ENCODE measurements at regions not wholly inside any gene's neighbourhood (a gene's known extent, or its start where the extent isn't known, plus 50 kb on each side); places are given as distances from the start of the nearest gene placed in this dataset.
"Not testable (repeated sequence)": the region's sequence is repeated elsewhere in the genome, so short reads cannot be mapped to it uniquely, and the experiment has no call there.

GRCh38 chr6:81088145-81088544, 664.3 kb downstream of the TENT5A start:
- DNase-seq: no peak

DNA sequence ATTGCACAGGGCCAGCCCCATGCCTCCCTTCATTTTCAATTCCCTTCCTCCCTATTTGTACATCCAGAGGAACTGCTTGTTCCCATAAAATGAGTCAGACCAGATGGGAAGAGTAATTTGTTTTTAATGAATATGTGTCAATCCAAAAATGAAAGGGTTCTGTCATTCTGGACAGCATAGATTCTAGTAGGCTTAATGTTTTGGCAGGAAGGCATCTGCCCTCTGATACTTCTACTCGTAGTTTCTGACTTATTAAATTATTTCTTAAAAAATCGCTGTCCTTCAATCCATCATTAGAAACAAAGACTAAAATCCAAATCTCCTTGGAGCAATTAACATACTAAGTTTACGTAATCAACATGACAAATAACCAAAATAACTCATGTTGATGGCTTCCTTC, 665.5 kb downstream of the TENT5A start:
- no peak for DNase-seq

DNA sequence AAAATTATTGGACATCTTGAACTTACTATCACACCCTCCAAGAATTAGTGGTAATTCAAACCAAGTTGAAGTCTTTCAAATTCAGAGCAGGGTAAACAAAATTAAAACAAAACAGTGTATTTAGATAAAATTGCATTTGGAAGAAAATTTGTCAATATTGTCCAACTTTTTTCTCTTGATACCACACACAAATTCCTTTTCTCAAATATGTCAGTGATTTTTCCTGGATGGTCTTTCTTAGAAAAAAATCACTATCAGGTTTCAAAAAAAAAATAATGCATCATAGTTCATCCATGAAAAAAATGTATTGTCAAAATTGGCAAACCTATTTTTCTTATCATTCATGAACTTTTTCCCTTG, 667.1 kb downstream of the TENT5A start:
- DNase-seq: no peak

DNA sequence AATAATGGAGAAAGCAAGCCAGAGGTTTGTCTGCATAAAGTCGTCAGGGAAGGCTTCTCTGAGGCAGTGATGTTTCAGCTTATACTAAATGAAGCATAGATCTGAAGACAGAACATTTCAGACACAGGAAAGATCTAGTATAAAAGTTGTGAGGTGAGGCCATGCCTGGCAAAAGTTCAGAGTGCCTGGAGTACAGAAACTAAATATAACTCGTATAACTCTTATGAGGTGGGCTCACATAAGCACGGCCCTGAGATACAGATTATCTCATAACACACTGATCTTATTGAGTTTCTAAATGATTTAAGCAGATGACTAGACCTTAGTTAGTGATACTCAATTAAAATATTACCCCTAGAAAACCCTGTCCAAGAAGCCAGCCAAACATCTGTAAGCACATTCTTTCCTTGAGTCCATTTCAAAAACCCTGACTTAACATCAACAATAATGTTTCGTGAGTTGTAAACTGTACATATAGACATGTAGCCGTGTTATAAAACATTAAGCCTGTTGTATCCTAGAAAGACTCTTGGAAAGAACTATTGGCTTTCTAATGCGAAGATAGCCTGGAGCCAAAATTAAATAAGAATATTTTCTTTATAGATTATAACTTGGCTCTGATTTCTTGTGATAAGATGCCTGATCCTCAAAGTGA, 667.6 kb downstream of the TENT5A start:
- no peak for DNase-seq

DNA sequence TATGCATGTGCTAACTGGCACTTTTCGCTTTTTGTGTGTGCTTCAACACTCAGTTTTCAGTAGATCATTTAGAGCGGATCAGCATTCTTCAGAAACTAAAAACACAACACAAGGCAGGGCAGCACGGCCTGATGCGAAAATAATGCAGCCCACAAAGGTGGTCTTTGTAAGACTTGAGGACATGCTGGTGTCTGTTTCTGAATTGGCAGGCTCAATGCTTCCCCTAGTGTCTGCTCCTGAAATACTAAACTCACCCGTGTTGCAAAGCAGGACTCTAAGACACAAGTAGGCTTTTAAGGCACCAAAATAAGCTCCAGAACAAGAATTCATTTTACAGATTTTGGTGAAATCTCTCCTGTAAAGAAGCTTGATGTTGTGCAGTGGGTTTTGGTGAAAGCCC, 676.5 kb downstream of the TENT5A start:
- no peak for DNase-seq

DNA sequence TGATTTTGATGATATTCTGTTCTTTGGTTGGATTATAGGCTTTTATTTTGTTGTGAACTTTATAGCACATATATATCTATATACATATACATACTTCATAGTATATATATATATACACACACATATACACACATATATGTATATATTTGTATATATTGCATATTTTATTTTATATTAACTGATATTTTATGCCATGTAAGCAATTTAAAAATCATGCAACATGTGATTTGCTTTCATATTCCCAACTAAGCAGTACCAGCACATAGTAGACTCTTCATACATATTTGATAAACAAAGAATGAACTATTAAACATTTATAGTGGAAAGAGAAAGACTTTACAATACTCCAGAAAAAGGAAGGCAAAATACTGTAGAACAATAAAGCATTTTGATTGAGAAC, 679.2 kb downstream of the TENT5A start:
- DNase-seq: no peak

DNA sequence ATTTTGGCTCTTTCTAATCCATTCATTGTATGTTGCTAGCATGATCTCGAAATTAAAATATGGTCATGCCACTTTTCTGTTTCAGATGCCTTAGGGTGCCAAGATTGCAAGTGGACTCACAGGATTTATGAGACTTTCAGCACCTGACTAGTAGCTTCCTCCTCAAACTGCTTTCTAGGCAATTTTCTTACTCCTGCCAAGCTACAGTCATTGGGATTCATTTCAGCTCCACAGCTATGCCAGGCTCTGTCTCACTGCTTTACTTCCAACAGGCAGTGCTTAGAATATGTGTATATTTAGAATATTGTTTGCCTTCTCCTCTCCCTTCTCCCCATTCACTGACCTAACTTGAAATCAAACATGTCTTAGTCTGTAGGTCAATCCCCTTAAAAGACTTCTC, 681.4 kb downstream of the TENT5A start:
- no peak for DNase-seq

GRCh38 chr6:81067057-81067456, 685.4 kb downstream of the TENT5A start:
- DNase-seq: no peak

DNA sequence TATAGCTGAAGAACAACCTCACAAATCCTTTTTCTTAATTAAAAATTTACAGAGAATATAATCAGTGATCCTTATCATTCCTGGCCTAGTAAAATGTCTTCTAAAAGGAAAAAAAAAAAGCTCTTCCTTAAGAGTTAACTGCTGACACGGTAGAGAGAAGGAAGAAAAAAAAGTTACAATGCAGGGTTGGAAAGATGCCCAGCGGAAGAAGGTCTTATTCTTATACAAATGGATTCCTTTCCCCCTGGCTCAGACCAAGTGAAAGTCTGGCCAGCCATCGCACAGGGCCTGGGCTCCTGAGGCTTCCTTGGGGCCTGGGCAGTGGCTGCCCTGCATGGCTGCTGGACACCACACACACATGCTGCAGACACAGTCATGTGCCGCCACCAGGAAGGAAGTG, 688.6 kb downstream of the TENT5A start:
- no peak for DNase-seq

- DNase-seq: no peak
Measured at GRCh38 chr6:81054036-81054435, 698.4 kb downstream of the TENT5A start.

DNA sequence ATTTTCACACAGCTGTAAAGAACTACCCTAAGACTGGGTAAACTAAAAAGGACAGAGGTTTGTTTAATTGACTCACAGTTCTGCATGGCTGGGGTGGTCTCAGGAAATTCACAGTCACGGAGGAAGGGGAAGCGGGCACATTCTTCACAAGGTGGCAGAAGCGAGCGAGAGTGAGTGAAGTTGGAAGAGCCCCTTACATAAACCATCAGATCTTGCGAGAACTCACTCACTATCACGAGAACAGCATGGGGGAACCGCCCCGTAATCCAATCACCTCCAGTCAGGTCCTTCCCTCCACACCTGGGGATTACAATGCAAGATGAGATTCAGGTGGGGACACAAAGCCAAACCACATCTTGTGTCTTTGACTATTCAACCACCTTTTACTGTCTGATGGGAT, 700.5 kb downstream of the TENT5A start:
- no peak for DNase-seq

- no peak for DNase-seq
Measured at GRCh38 chr6:81049425-81050042, 702.9 kb downstream of the TENT5A start.

DNA sequence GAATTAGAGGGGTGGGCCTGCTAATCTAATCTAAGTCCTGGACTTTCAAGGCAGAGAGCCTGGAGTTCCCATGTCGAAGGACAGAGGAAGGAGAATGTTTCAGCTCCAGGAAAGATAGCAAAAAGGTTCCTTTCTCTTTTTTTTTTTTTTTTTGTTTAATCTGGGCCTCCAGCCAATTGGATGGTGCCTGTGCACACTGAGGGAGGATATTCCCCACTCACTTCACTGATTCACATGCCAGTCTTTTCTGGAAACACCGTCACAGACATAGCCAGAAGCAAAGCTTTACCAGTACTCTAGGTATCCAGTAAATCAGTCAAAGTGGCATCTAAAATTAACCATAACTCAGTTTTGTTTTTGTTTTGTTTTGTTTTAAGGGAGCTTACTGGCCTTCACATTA, 721.1 kb downstream of the TENT5A start:
- DNase-seq: no peak

DNA sequence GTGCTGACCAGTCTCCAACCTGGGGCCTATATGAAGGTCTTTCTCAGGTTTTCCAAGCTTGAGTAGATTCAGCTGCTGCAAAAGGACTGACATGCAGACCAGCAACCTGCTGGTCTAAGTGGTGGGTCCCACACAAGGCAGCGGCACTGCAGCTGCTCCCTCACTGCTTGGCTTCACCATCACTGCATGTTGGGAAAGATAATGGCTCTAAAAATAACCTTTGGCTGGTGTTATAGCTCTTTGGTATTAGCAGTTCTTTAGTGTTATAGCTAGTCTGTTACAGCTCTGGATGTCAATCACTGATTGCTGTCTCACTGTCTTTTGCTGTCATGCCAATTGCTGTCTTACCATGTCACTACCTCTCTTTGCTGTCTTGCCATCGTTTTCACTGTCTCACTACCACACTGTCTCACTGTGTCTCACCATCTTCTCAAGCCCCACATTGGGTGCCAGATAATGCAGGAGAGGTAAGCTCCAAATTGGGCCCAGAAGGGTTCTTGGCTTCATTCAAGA, 726.4 kb downstream of the TENT5A start:
- no peak for DNase-seq

GRCh38 chr6:81023709-81024108, 728.8 kb downstream of the TENT5A start:
- no peak for DNase-seq

GRCh38 chr6:81023007-81023582, 729.4 kb downstream of the TENT5A start:
- no peak for DNase-seq

GRCh38 chr6:81017586-81017985, 734.9 kb downstream of the TENT5A start:
- not testable (repeated sequence) for DNase-seq

GRCh38 chr6:81003894-81004293, 748.6 kb downstream of the TENT5A start:
- DNase-seq: no peak

DNA sequence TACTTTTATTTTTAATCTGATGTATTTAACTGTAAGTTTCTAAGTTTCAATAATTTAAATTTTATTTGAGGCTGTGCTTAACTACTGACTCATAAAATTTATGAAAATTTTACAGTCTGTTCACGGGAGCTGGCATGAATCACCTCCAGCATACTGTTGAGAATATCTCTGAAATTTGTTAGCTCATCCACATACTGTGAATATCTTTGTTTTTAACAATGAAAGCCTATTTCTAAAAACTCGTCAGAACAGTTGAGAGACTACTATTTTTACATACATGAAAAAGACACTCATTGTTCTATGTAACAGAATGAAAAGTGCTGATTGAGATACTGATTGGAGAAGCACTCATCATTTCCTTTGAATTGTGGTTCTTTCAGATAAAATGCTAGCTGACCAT, 749.3 kb downstream of the TENT5A start:
- no peak for DNase-seq

- no peak for DNase-seq
Measured at GRCh38 chr6:81002126-81002525, 750.4 kb downstream of the TENT5A start.

DNA sequence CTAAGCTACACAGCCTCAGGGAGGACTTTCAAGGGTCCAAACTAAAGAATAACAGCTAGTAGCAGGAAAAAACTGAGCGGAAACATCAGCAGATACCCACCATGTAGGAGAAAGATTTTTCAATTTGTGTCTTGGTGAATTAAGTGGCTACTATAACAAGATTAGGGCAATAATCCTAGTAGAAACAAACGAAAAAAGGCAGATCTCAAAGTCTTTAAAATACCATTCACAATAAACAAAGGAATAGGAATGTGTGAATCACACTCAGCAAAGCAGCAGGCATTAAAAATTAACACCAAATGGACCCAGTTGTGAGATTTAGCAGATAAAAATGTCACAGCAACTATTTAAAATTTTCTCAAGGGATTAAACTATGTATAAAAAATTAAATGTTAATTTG, 761.2 kb downstream of the TENT5A start:
- DNase-seq: no peak

GRCh38 chr6:80988892-80989291, 763.6 kb downstream of the TENT5A start:
- no peak for DNase-seq

GRCh38 chr6:80988286-80988685, 764.2 kb downstream of the TENT5A start:
- DNase-seq: no peak

- not testable (repeated sequence) for DNase-seq
Measured at GRCh38 chr6:80981226-80981625, 771.3 kb downstream of the TENT5A start.

DNA sequence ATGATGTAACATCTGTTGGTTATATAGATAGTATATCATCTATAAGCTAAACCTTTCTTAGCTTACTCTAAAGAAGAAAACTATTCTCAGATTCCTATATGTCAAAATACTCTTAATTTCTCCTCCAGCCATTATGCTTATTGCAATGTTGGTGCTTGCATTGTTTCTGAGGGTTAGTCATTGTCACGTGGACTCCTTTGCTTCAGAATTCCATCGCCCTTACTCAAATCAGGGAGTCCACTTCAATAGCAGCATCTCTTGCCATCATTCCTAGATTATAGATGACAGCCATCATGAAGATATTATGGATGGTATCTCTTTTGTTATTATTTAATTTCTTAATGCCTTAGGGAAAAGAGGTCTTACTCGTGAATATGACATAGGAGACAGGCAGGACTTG, 776.1 kb downstream of the TENT5A start:
- no peak for DNase-seq
